ENCODE measurements at regions not wholly inside any gene's neighbourhood (a gene's known extent, or its start where the extent isn't known, plus 50 kb on each side); places are given as distances from the start of the nearest gene placed in this dataset.
"Not testable (repeated sequence)": the region's sequence is repeated elsewhere in the genome, so short reads cannot be mapped to it uniquely, and the experiment has no call there.

DNA sequence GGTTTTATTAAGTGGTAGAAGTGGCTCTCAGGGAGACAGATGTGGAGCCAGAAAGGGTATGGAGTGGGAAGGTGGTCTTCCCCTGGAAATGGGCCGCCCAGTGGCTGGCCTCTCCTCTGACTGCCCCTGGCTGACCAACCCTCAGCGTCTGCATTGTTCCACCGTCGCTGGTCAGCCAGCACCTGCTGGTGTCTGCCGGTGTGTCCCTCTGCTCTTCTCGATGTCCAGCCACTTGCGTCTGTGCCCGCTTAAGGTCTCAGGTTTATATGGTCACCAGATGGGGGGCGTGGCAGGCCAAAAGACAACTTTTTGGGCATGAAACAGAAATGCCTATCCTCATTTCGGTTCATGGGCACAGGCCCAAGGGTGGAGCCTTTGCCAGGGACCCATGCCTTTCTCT is 1221.5 kb downstream of the JRKL start:
- no peaks in the 10 kb centered on the region for H3K36me3 Mint-ChIP-seq

GRCh38 chr11:97614606-97615005 is 1224.8 kb downstream of the JRKL start:
- Mint-ChIP-seq H3K4me3 (no peak overlapping the region), H3K27ac (no peak overlapping the region), H3K9me3 (peaks cover 8% of the 10 kb centered on the region), H3K4me1 (no peaks in the 10 kb centered on the region), H3K27me3 (no peaks in the 10 kb centered on the region), H3K36me3 (no peaks in the 10 kb centered on the region)
- DNase-seq, result no peak

More for the DNA sequence above, 1221.5 kb downstream of the JRKL start:
- DNase-seq, result no peak
- Mint-ChIP-seq H3K4me1 (no peaks in the 10 kb centered on the region), H3K27me3 (no peaks in the 10 kb centered on the region), H3K4me3 (no peak overlapping the region), H3K9me3 (peaks cover 8% of the 10 kb centered on the region), H3K27ac (no peak overlapping the region)

DNA sequence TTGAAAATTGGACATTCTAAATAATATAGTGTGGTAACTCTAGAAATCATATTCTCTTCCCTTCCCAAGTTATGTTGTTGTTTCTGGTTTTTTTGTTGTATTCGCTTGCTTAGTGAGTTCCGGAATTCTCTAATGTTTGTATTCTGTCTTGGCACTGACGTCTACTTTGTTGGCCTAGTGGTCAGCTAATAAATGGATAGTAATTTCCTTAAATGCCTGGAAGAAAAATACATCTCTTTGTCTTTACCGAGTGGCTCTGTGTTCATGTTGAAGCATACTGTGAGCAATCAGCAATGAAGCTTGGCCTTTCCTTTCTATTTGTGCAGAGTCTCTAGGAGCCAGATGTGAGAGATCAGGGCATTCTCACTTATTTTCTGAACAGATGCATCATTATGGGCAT is 1225.7 kb downstream of the JRKL start:
- Mint-ChIP-seq H3K27me3 (no peaks in the 10 kb centered on the region), H3K4me3 (no peak overlapping the region), H3K9me3 (peaks cover 8% of the 10 kb centered on the region), H3K36me3 (no peaks in the 10 kb centered on the region), H3K4me1 (no peaks in the 10 kb centered on the region), H3K27ac (no peak overlapping the region)
- no peak for DNase-seq

DNA sequence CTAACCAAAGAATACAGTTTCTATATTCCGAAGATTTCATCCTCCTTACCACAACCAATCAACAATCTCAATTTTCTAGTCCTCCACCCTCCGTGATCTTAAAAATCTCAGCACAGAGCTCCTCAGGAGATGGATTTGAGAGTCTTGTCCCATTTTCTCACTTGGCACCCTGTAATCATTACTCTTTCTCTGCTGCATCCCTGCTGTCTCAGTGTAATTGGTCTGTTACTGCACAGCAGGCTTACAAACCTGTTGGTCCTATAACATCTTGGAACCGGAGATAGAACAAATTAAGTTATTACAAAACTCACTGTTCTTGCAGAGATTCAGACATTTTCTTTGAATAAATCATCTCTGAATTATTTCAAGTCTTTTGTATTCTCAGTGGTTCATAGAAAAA is 1227.2 kb downstream of the JRKL start:
- no peak for DNase-seq
- no peaks in the 10 kb centered on the region for H3K36me3 Mint-ChIP-seq
- peaks cover 8% of the 10 kb centered on the region for H3K9me3 Mint-ChIP-seq
- no peaks in the 10 kb centered on the region for H3K27me3 Mint-ChIP-seq
- H3K4me1 Mint-ChIP-seq, result no peaks in the 10 kb centered on the region
- no peak overlapping the region for H3K27ac Mint-ChIP-seq
- no peak overlapping the region for H3K4me3 Mint-ChIP-seq

DNA sequence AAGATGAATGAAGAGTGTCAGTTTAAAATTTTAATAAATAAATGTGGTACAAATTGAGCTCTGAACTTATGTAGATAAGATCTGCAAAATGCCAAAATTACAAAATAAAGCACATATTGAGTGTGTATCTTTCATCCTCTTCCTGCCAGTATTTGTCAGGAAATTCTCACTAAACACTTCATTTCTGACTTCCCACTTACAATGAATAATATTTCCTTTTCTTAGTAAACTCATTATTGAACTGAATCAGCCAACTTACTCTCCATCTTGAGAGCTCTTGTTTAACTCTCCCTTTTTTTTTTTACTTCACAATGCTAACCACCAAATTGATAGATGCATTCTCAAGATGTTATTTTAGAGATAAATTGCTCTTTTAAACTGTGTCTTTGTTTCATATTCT is 1230.2 kb downstream of the JRKL start:
- no peaks in the 10 kb centered on the region for H3K27me3 Mint-ChIP-seq
- no peak for DNase-seq
- H3K4me3 Mint-ChIP-seq, result no peak overlapping the region
- H3K36me3 Mint-ChIP-seq, result no peaks in the 10 kb centered on the region
- H3K27ac Mint-ChIP-seq, result no peak overlapping the region
- H3K9me3 Mint-ChIP-seq, result peaks cover 7% of the 10 kb centered on the region
- no peaks in the 10 kb centered on the region for H3K4me1 Mint-ChIP-seq

- Mint-ChIP-seq H3K36me3 (no peaks in the 10 kb centered on the region), H3K4me3 (no peak overlapping the region), H3K27ac (no peak overlapping the region), H3K27me3 (no peaks in the 10 kb centered on the region), H3K9me3 (peaks cover 7% of the 10 kb centered on the region), H3K4me1 (no peaks in the 10 kb centered on the region)
- no peak for DNase-seq
Measured at GRCh38 chr11:97621282-97621681, 1231.5 kb downstream of the JRKL start.

DNA sequence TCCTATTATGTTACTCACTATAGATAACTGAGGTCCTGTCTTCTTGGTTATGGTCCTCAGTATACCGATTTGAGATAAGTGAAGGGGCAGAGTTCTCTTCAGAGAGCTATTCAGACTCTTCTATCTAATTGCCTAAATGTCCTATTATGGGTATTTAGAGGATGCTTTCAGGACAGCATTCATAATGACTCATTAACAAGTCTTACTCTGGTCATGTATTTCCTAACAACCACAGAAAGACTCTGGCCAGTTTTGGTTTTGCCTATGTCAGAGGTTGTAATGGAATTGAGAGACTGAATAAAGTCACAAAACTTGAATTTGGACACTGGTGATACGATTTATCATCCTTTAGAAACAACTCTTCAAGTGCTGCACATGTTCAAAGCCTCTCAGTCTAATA is 1233.0 kb downstream of the JRKL start:
- no peaks in the 10 kb centered on the region for H3K4me1 Mint-ChIP-seq
- H3K4me3 Mint-ChIP-seq, result no peak overlapping the region
- peaks cover 3% of the 10 kb centered on the region for H3K9me3 Mint-ChIP-seq
- H3K27ac Mint-ChIP-seq, result no peak overlapping the region
- DNase-seq, result no peak
- no peaks in the 10 kb centered on the region for H3K27me3 Mint-ChIP-seq
- H3K36me3 Mint-ChIP-seq, result no peaks in the 10 kb centered on the region

DNA sequence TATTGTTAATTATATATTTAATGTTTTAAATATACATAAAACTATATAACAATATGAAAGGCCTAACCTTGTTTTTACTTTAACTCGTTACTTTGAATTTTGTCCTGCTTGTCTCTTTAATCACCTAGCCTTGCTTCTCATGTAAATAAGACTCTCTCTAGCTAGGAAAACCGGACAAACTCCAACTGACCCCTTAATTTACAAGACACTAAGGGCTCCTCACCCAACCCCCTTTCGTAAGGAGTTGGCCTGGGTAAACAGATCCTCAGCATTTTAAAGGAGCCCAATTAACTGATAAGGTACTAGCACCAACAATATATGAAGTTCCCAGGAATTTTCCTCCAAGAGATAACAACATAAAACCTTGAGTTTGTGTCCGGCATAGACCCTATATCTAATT is 1246.9 kb downstream of the JRKL start:
- not testable (repeated sequence) for H3K27ac Mint-ChIP-seq, H3K4me1 Mint-ChIP-seq, H3K27me3 Mint-ChIP-seq, H3K4me3 Mint-ChIP-seq, H3K36me3 Mint-ChIP-seq, DNase-seq
- H3K9me3 Mint-ChIP-seq, result peaks cover 16% of the 10 kb centered on the region

- Mint-ChIP-seq H3K27me3 (no peaks in the 10 kb centered on the region), H3K36me3 (no peaks in the 10 kb centered on the region), H3K9me3 (peaks cover 15% of the 10 kb centered on the region), H3K4me1 (no peaks in the 10 kb centered on the region), H3K4me3 (no peak overlapping the region), H3K27ac (no peak overlapping the region)
- DNase-seq, result no peak
Measured at GRCh38 chr11:97637701-97638100, 1247.9 kb downstream of the JRKL start.

GRCh38 chr11:97638641-97639224 is 1248.9 kb downstream of the JRKL start:
- H3K9me3 Mint-ChIP-seq, result peaks cover 15% of the 10 kb centered on the region
- no peak overlapping the region for H3K27ac Mint-ChIP-seq
- H3K4me1 Mint-ChIP-seq, result no peaks in the 10 kb centered on the region
- H3K4me3 Mint-ChIP-seq, result no peak overlapping the region
- no peaks in the 10 kb centered on the region for H3K36me3 Mint-ChIP-seq
- no peaks in the 10 kb centered on the region for H3K27me3 Mint-ChIP-seq
- DNase-seq, result no peak

DNA sequence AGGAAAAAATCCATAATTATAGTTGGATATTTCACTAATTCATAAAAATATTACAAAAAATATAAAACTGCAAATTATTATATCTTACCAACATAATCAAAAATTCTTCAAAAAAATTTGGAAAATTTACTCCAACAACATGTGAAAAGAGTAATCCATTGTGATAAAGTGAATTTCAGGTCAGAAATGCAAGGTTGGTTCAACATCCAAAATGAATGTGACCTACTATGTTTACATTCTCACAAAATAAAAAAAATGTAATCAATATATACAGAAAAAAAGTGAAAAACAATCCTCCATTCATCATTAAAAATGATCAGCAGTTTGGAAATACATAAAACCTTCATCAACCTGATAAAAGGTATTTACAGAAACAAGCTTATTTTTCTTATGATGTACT is 1252.2 kb downstream of the JRKL start:
- Mint-ChIP-seq H3K4me3 (no peak overlapping the region), H3K27ac (no peak overlapping the region), H3K27me3 (no peaks in the 10 kb centered on the region), H3K36me3 (no peaks in the 10 kb centered on the region), H3K4me1 (no peaks in the 10 kb centered on the region), H3K9me3 (peaks cover 20% of the 10 kb centered on the region)
- no peak for DNase-seq

- no peak overlapping the region for H3K4me3 Mint-ChIP-seq
- no peak for DNase-seq
- H3K27ac Mint-ChIP-seq, result no peak overlapping the region
- no peaks in the 10 kb centered on the region for H3K27me3 Mint-ChIP-seq
- H3K36me3 Mint-ChIP-seq, result no peaks in the 10 kb centered on the region
- peaks cover 25% of the 10 kb centered on the region for H3K9me3 Mint-ChIP-seq
- no peaks in the 10 kb centered on the region for H3K4me1 Mint-ChIP-seq
Measured at GRCh38 chr11:97645736-97646135, 1255.9 kb downstream of the JRKL start.

GRCh38 chr11:97656356-97656755 is 1266.5 kb downstream of the JRKL start:
- H3K4me3 Mint-ChIP-seq, result no peak overlapping the region
- no peaks in the 10 kb centered on the region for H3K4me1 Mint-ChIP-seq

GRCh38 chr11:97657852-97658251 is 1268.0 kb downstream of the JRKL start:
- no peak for DNase-seq
- Mint-ChIP-seq H3K4me1 (no peaks in the 10 kb centered on the region), H3K27me3 (no peaks in the 10 kb centered on the region), H3K27ac (no peak overlapping the region), H3K4me3 (no peak overlapping the region), H3K36me3 (no peaks in the 10 kb centered on the region), H3K9me3 (peaks cover 2% of the 10 kb centered on the region)

More at GRCh38 chr11:97656356-97656755, 1266.5 kb downstream of the JRKL start:
- H3K36me3 Mint-ChIP-seq, result no peaks in the 10 kb centered on the region
- H3K27ac Mint-ChIP-seq, result no peak overlapping the region
- peaks cover 2% of the 10 kb centered on the region for H3K9me3 Mint-ChIP-seq
- H3K27me3 Mint-ChIP-seq, result no peaks in the 10 kb centered on the region
- no peak for DNase-seq

- DNase-seq, result no peak
- peaks cover 5% of the 10 kb centered on the region for H3K9me3 Mint-ChIP-seq
- H3K27me3 Mint-ChIP-seq, result no peaks in the 10 kb centered on the region
- H3K4me1 Mint-ChIP-seq, result no peaks in the 10 kb centered on the region
- H3K4me3 Mint-ChIP-seq, result no peak overlapping the region
- H3K36me3 Mint-ChIP-seq, result no peaks in the 10 kb centered on the region
- H3K27ac Mint-ChIP-seq, result no peak overlapping the region
Measured at GRCh38 chr11:97667057-97667456, 1277.2 kb downstream of the JRKL start.

GRCh38 chr11:97683733-97684132 is 1293.9 kb downstream of the JRKL start:
- no peak for DNase-seq
- H3K36me3 Mint-ChIP-seq, result no peaks in the 10 kb centered on the region
- peaks cover 4% of the 10 kb centered on the region for H3K9me3 Mint-ChIP-seq
- no peaks in the 10 kb centered on the region for H3K4me1 Mint-ChIP-seq
- H3K27ac Mint-ChIP-seq, result no peak overlapping the region
- H3K27me3 Mint-ChIP-seq, result no peaks in the 10 kb centered on the region
- no peak overlapping the region for H3K4me3 Mint-ChIP-seq
